ENCODE measurements at regions not wholly inside any gene's neighbourhood (a gene's known extent, or its start where the extent isn't known, plus 50 kb on each side); places are given as distances from the start of the nearest gene placed in this dataset.

DNA sequence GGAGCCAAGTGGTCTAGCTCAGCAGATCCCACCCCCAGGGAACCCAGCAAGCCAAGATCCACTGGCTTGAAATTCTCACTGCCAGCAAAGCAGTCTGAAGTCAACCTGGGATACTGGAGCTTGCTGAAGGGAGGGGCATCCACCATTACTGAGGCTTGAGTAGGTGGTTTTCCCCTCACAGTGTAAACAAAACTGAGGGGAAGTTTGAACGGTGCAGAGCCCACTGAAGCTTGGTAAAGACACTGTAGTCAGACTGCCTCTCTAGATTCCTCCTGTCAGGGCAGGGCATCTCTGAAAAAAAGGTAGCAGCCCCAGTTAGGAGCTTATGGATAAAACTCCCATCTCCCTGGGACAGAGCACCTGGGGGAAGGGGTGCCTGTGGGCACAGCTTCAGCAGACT is 819.5 kb upstream of the EPHA7 start:
- TF ChIP-seq, protein P1, sequence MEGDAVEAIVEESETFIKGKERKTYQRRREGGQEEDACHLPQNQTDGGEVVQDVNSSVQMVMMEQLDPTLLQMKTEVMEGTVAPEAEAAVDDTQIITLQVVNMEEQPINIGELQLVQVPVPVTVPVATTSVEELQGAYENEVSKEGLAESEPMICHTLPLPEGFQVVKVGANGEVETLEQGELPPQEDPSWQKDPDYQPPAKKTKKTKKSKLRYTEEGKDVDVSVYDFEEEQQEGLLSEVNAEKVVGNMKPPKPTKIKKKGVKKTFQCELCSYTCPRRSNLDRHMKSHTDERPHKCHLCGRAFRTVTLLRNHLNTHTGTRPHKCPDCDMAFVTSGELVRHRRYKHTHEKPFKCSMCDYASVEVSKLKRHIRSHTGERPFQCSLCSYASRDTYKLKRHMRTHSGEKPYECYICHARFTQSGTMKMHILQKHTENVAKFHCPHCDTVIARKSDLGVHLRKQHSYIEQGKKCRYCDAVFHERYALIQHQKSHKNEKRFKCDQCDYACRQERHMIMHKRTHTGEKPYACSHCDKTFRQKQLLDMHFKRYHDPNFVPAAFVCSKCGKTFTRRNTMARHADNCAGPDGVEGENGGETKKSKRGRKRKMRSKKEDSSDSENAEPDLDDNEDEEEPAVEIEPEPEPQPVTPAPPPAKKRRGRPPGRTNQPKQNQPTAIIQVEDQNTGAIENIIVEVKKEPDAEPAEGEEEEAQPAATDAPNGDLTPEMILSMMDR (IDR thresholded peaks at IDR 0.05): no peak
- TF ChIP-seq EP300 (IDR thresholded peaks at IDR 0.05) (no peak), POLR2A (IDR thresholded peaks at IDR 0.05; ENCODE audit: low read depth) (no peak)
